WTC11 (cell line): ENCODE measurements at regions not wholly inside any gene's neighbourhood (a gene's known extent, or its start where the extent isn't known, plus 50 kb on each side); places are given as distances from the start of the nearest gene placed in this dataset.
"Not testable (repeated sequence)": the region's sequence is repeated elsewhere in the genome, so short reads cannot be mapped to it uniquely, and the experiment has no call there.

ENCODE experiments used
- CBFB ChIP-seq: sonication (generic); formaldehyde crosslinking; IDR thresholded peaks from 2 replicates; pipeline ENCODE4 v1.8.1; 2022; ENCODE audit warnings: mild to moderate bottlenecking, low read depth, missing genetic modification reagents
- CREB1 ChIP-seq: sonication (generic); formaldehyde crosslinking; IDR thresholded peaks from 2 replicates; pipeline ENCODE4 v1.8.0; 2023; ENCODE audit warnings: mild to moderate bottlenecking, missing genetic modification reagents
- CREM ChIP-seq: sonication (generic); formaldehyde crosslinking; IDR thresholded peaks from 2 replicates; pipeline ENCODE4 v1.8.1; 2022; ENCODE audit warnings: mild to moderate bottlenecking, missing genetic modification reagents, moderate library complexity
- CTCF ChIP-seq: fragments of 200-600 bp; IDR thresholded peaks from 2 replicates; pipeline ENCODE4 v1.8.0; 2022; ENCODE audit warnings: antibody characterized with exemption
- E2F5 ChIP-seq: sonication (generic); formaldehyde crosslinking; IDR thresholded peaks from 2 replicates; pipeline ENCODE4 v1.8.1; 2022; ENCODE audit warnings: mild to moderate bottlenecking, moderate library complexity, missing genetic modification reagents
- FOXP1 ChIP-seq: sonication (generic); formaldehyde crosslinking; IDR thresholded peaks from 2 replicates; pipeline ENCODE4 v1.8.0; 2022; ENCODE audit warnings: missing genetic modification reagents, mild to moderate bottlenecking, moderate library complexity, borderline replicate concordance
- JUN ChIP-seq: sonication (generic); formaldehyde crosslinking; IDR thresholded peaks from 2 replicates; pipeline ENCODE4 v1.8.0; 2023; ENCODE audit warnings: mild to moderate bottlenecking, missing genetic modification reagents
- MAX ChIP-seq: sonication (generic); formaldehyde crosslinking; IDR thresholded peaks from 2 replicates; pipeline ENCODE4 v1.8.0; 2022; ENCODE audit warnings: mild to moderate bottlenecking, missing genetic modification reagents
- PREB ChIP-seq: sonication (generic); formaldehyde crosslinking; IDR thresholded peaks from 2 replicates; pipeline ENCODE4 v1.8.1; 2022; ENCODE audit warnings: mild to moderate bottlenecking, missing genetic modification reagents, moderate library complexity, borderline replicate concordance
- SMAD3 ChIP-seq: sonication (generic); formaldehyde crosslinking; IDR thresholded peaks from 2 replicates; pipeline ENCODE4 v1.8.0; 2022; ENCODE audit warnings: missing genetic modification reagents, mild to moderate bottlenecking, borderline replicate concordance
- TEAD4 ChIP-seq: sonication (generic); formaldehyde crosslinking; IDR thresholded peaks from 2 replicates; pipeline ENCODE4 v1.8.0; 2022; ENCODE audit warnings: mild to moderate bottlenecking, missing genetic modification reagents
- ZNF396 ChIP-seq: fragments of 250-450 bp; sonication (Bioruptor Pico); IDR thresholded peaks from 2 replicates; pipeline ENCODE4 v1.8.0; 2021; ENCODE audit warnings: mild to moderate bottlenecking, moderate library complexity, borderline replicate concordance

GRCh38 chr9:90221899-90222298 is 420.7 kb downstream of the DIRAS2 start:
- TF ChIP-seq CREB1 (CRISPR knock-in tag); MAX; CREM; TEAD4 (CRISPR knock-in tag); SMAD3 (CRISPR knock-in tag); CTCF; ZNF396; JUN (CRISPR knock-in tag); FOXP1 (CRISPR knock-in tag); CBFB; E2F5 (CRISPR knock-in tag); PREB: not testable (repeated sequence)
